GM23338 (cell line): ENCODE measurements at regions not wholly inside any gene's neighbourhood (a gene's known extent, or its start where the extent isn't known, plus 50 kb on each side); places are given as distances from the start of the nearest gene placed in this dataset.

Experiments used
- ATAC-seq: fragments of 200-7000 bp; cut with Tn5 transposase; 3 replicates; pipeline ENCODE4 v1.9.1; 2020
- DNase-seq: peaks from one replicate; pipeline ENCODE4 v3.0.0-alpha.2; 2015; ENCODE audit warnings: low spot score
- H2AFZ ChIP-seq: fragments of 200-600 bp; sonication (generic); 2 replicates; pipeline ENCODE4 v1.8.0; 2016; ENCODE audit warnings: antibody characterized with exemption, mild to moderate bottlenecking, moderate library complexity
- H3F3A ChIP-seq: fragments of 200-600 bp; sonication (generic); replicated peaks from 2 replicates; pipeline ENCODE4 v1.8.0; 2017; ENCODE audit warnings: antibody characterized with exemption, mixed run types, low read depth
- H3K27ac ChIP-seq: fragments of 200-600 bp; sonication (generic); 2 replicates; pipeline ENCODE4 v1.6.1; 2016; ENCODE audit warnings: low read depth
- H3K27me3 ChIP-seq: fragments of 200-600 bp; sonication (generic); 2 replicates; pipeline ENCODE4 v1.8.0; 2016; ENCODE audit warnings: mild to moderate bottlenecking, mixed run types, moderate library complexity; ENCODE audit not compliant: insufficient read depth
- H3K36me3 ChIP-seq: fragments of 200-600 bp; sonication (generic); 2 replicates; pipeline ENCODE4 v1.8.0; 2016; ENCODE audit warnings: mild to moderate bottlenecking; ENCODE audit not compliant: insufficient read depth
- H3K4me1 ChIP-seq: fragments of 200-600 bp; sonication (generic); 2 replicates; pipeline ENCODE4 v1.8.0; 2016; ENCODE audit warnings: mild to moderate bottlenecking, moderate library complexity; ENCODE audit not compliant: insufficient read depth
- H3K4me2 ChIP-seq: fragments of 200-600 bp; sonication (generic); 2 replicates; pipeline ENCODE4 v1.7.1; 2017; ENCODE audit warnings: mixed run types
- H3K4me3 ChIP-seq: fragments of 200-600 bp; sonication (generic); 2 replicates; pipeline ENCODE4 v1.6.1; 2016; ENCODE audit warnings: mixed run types
- H3K79me2 ChIP-seq: fragments of 200-600 bp; sonication (generic); replicated peaks from 2 replicates; pipeline ENCODE4 v1.8.0; 2017; ENCODE audit warnings: mild to moderate bottlenecking; ENCODE audit not compliant: insufficient read depth
- H3K9me2 ChIP-seq: fragments of 200-600 bp; sonication (generic); 2 replicates; pipeline ENCODE4 v1.8.0; 2017; ENCODE audit not compliant: insufficient read depth
- H4K20me1 ChIP-seq: fragments of 200-600 bp; sonication (generic); replicated peaks from 2 replicates; pipeline ENCODE4 v1.8.0; 2017; ENCODE audit warnings: mild to moderate bottlenecking; ENCODE audit not compliant: insufficient read depth
- H3K27ac Mint-ChIP-seq: 2 replicates; pipeline ENCODE4 v1.8.0; 2020; ENCODE audit warnings: inconsistent platforms, mild to moderate bottlenecking, moderate library complexity, mixed read lengths
- H3K27me3 Mint-ChIP-seq: 3 replicates; pipeline ENCODE4 v1.8.0; 2022; ENCODE audit warnings: low read depth, mild to moderate bottlenecking, moderate library complexity, mixed read lengths, inconsistent platforms; ENCODE audit not compliant: insufficient read depth, poor library complexity
- H3K36me3 Mint-ChIP-seq: 3 replicates; pipeline ENCODE4 v1.8.0; 2021; ENCODE audit warnings: low read depth, mild to moderate bottlenecking, inconsistent platforms, moderate library complexity, mixed read lengths
- H3K4me1 Mint-ChIP-seq: 3 replicates; pipeline ENCODE4 v1.8.0; 2020; ENCODE audit warnings: mild to moderate bottlenecking, inconsistent platforms, mixed read lengths
- H3K4me3 Mint-ChIP-seq: 3 replicates; pipeline ENCODE4 v1.8.0; 2021; ENCODE audit warnings: moderate library complexity, mild to moderate bottlenecking, inconsistent platforms, mixed read lengths
- H3K9me3 Mint-ChIP-seq: 3 replicates; pipeline ENCODE4 v1.8.0; 2020; ENCODE audit warnings: moderate library complexity, mild to moderate bottlenecking, inconsistent platforms, mixed read lengths
- CREB1 ChIP-seq: fragments of 250-450 bp; sonication (Bioruptor Pico); IDR thresholded peaks from 2 replicates; pipeline ENCODE4 v1.5.0; 2020; ENCODE audit warnings: low read depth, mild to moderate bottlenecking, moderate library complexity
- EZH2phosphoT487 ChIP-seq: fragments of 200-600 bp; sonication (generic); IDR thresholded peaks from one replicate; pipeline ENCODE4 v1.8.1; 2018; ENCODE audit warnings: antibody characterized with exemption; ENCODE audit not compliant: unreplicated experiment
- JUNB ChIP-seq: IDR thresholded peaks from one replicate; pipeline ENCODE4 v1.6.1; 2016; ENCODE audit warnings: antibody characterized with exemption; ENCODE audit not compliant: unreplicated experiment
- NANOG ChIP-seq: IDR thresholded peaks from 2 replicates; pipeline ENCODE4 v1.6.1; 2016; ENCODE audit warnings: antibody characterized with exemption, borderline replicate concordance
- POLR2AphosphoS5 ChIP-seq: IDR thresholded peaks from 2 replicates; pipeline ENCODE4 v1.6.1; 2016; ENCODE audit warnings: antibody characterized with exemption, low read depth
- STAT1 ChIP-seq: IDR thresholded peaks from one replicate; pipeline ENCODE4 v1.6.1; 2016; ENCODE audit warnings: antibody characterized with exemption; ENCODE audit not compliant: unreplicated experiment
- ZNF114 ChIP-seq: fragments of 250-450 bp; sonication (Bioruptor Pico); IDR thresholded peaks from 2 replicates; pipeline ENCODE4 v1.5.0; 2020; ENCODE audit warnings: mild to moderate bottlenecking, moderate library complexity
- ZNF331 ChIP-seq: fragments of 250-450 bp; sonication (Bioruptor Pico); IDR thresholded peaks from 2 replicates; pipeline ENCODE4 v1.5.0; 2020; ENCODE audit warnings: low read depth, mild to moderate bottlenecking, moderate library complexity
- TF ChIP-seq, protein P1 (sequence below): IDR thresholded peaks from one replicate; pipeline ENCODE4 v1.6.1; 2018; ENCODE audit warnings: antibody characterized with exemption; ENCODE audit not compliant: unreplicated experiment
- TF ChIP-seq, protein P2 (sequence below): IDR thresholded peaks from 2 replicates; pipeline ENCODE4 v1.6.1; 2016; ENCODE audit warnings: antibody characterized with exemption
- TF ChIP-seq, protein P3 (sequence below): fragments of 250-450 bp; sonication (Bioruptor Pico); IDR thresholded peaks from 2 replicates; pipeline ENCODE4 v1.5.0; 2020; ENCODE audit warnings: mild to moderate bottlenecking, moderate library complexity

DNA sequence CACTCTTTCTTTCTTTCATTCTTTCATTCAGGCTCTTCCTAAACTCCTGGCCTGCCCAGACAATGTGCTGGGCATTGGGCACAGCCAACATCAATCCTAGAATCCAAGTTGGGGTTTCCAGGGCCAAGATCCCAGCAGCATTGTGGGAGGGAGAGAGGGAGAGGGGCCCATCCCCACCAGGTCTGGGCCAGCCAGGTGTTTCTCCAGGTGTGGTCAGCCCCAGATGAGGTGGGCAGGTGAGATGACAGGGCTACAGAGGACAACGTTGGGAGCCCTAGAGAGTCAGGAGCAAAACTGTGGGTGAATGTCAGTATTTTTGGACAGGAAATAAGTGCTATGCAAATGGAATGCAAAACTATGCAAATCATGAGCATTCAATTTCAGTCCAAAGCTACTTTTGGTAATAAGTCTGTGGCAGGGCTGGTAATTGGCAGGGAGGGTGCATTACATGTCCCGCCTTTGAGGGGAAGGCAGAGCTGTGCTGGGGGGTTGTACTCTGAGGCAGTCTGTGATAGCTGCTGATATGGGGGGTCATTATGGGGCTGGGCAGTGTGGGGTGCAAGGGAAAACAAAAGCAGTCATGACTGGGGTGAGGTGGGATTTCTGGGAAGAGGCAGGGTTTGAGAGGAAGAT lies 139.9 kb upstream of the IGSF21 start:
- Mint-ChIP-seq H3K4me3 (no peak overlapping the region), H3K27ac (no peak overlapping the region), H3K9me3 (no peaks in the 10 kb centered on the region), H3K4me1 (peaks cover 7% of the 10 kb centered on the region), H3K27me3 (peaks cover 6% of the 10 kb centered on the region), H3K36me3 (no peaks in the 10 kb centered on the region)
- ATAC-seq (no peak), DNase-seq (no peak)
- Histone ChIP-seq H4K20me1 (no peaks in the 10 kb centered on the region), H3K4me3 (no peak overlapping the region), H3K79me2 (no peaks in the 10 kb centered on the region), H3F3A (no peaks in the 10 kb centered on the region), H3K4me1 (no peaks in the 10 kb centered on the region), H3K9me2 (0 out of 2 replicates have a peak, but pooled peaks cover 5% of the 10 kb centered on the region), H3K27me3 (no peaks in the 10 kb centered on the region), H3K27ac (no peak overlapping the region), H3K36me3 (no peaks in the 10 kb centered on the region), H2AFZ (no peak overlapping the region), H3K4me2 (no peak overlapping the region)
- no peak for TF ChIP-seq ZNF331 (CRISPR knock-in tag)

DNA sequence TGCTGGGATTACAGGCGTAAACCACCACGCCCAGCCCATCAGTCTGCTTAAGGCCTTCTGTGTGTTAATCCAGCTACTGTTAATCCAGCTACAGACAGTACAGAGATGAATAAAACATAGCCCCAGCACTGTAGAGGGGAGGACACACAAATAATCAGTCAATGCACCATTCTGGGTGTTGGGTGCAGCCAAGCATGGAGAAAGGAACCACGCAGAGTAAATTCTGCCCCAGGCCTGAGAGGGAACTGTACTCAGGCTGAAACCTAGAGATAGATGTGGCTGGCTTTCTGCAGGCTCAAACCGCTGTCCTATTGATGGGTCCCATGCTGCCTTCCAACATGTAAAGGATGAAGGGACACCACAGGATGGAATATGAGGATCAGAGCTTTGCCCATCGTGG lies 136.8 kb upstream of the IGSF21 start:
- Histone ChIP-seq H3K27ac (no peak overlapping the region), H3K4me1 (peaks cover 4% of the 10 kb centered on the region; the same call in 1 of the 2 replicates), H2AFZ (no peak overlapping the region), H3K4me3 (no peak overlapping the region), H3F3A (no peaks in the 10 kb centered on the region), H4K20me1 (no peaks in the 10 kb centered on the region), H3K27me3 (no peaks in the 10 kb centered on the region), H3K4me2 (no peak overlapping the region), H3K9me2 (0 out of 2 replicates have a peak, but pooled peaks cover 5% of the 10 kb centered on the region), H3K79me2 (no peaks in the 10 kb centered on the region), H3K36me3 (no peaks in the 10 kb centered on the region)
- Mint-ChIP-seq H3K4me3 (no peak overlapping the region), H3K27ac (no peak overlapping the region), H3K36me3 (no peaks in the 10 kb centered on the region; the same call in 2 of the 3 replicates), H3K4me1 (peaks cover 13% of the 10 kb centered on the region), H3K27me3 (peaks cover 8% of the 10 kb centered on the region), H3K9me3 (no peaks in the 10 kb centered on the region)
- ATAC-seq (no peak), DNase-seq (no peak)
- TF ChIP-seq JUNB (no peak), CREB1 (CRISPR knock-in tag) (no peak), POLR2AphosphoS5 (no peak), EZH2phosphoT487 (no peak), NANOG (no peak), STAT1 (no peak), ZNF114 (no peak)
- TF ChIP-seq, protein P1, sequence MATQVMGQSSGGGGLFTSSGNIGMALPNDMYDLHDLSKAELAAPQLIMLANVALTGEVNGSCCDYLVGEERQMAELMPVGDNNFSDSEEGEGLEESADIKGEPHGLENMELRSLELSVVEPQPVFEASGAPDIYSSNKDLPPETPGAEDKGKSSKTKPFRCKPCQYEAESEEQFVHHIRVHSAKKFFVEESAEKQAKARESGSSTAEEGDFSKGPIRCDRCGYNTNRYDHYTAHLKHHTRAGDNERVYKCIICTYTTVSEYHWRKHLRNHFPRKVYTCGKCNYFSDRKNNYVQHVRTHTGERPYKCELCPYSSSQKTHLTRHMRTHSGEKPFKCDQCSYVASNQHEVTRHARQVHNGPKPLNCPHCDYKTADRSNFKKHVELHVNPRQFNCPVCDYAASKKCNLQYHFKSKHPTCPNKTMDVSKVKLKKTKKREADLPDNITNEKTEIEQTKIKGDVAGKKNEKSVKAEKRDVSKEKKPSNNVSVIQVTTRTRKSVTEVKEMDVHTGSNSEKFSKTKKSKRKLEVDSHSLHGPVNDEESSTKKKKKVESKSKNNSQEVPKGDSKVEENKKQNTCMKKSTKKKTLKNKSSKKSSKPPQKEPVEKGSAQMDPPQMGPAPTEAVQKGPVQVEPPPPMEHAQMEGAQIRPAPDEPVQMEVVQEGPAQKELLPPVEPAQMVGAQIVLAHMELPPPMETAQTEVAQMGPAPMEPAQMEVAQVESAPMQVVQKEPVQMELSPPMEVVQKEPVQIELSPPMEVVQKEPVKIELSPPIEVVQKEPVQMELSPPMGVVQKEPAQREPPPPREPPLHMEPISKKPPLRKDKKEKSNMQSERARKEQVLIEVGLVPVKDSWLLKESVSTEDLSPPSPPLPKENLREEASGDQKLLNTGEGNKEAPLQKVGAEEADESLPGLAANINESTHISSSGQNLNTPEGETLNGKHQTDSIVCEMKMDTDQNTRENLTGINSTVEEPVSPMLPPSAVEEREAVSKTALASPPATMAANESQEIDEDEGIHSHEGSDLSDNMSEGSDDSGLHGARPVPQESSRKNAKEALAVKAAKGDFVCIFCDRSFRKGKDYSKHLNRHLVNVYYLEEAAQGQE: no peak
- TF ChIP-seq, protein P2, sequence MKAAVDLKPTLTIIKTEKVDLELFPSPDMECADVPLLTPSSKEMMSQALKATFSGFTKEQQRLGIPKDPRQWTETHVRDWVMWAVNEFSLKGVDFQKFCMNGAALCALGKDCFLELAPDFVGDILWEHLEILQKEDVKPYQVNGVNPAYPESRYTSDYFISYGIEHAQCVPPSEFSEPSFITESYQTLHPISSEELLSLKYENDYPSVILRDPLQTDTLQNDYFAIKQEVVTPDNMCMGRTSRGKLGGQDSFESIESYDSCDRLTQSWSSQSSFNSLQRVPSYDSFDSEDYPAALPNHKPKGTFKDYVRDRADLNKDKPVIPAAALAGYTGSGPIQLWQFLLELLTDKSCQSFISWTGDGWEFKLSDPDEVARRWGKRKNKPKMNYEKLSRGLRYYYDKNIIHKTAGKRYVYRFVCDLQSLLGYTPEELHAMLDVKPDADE: no peak
- TF ChIP-seq, protein P3, sequence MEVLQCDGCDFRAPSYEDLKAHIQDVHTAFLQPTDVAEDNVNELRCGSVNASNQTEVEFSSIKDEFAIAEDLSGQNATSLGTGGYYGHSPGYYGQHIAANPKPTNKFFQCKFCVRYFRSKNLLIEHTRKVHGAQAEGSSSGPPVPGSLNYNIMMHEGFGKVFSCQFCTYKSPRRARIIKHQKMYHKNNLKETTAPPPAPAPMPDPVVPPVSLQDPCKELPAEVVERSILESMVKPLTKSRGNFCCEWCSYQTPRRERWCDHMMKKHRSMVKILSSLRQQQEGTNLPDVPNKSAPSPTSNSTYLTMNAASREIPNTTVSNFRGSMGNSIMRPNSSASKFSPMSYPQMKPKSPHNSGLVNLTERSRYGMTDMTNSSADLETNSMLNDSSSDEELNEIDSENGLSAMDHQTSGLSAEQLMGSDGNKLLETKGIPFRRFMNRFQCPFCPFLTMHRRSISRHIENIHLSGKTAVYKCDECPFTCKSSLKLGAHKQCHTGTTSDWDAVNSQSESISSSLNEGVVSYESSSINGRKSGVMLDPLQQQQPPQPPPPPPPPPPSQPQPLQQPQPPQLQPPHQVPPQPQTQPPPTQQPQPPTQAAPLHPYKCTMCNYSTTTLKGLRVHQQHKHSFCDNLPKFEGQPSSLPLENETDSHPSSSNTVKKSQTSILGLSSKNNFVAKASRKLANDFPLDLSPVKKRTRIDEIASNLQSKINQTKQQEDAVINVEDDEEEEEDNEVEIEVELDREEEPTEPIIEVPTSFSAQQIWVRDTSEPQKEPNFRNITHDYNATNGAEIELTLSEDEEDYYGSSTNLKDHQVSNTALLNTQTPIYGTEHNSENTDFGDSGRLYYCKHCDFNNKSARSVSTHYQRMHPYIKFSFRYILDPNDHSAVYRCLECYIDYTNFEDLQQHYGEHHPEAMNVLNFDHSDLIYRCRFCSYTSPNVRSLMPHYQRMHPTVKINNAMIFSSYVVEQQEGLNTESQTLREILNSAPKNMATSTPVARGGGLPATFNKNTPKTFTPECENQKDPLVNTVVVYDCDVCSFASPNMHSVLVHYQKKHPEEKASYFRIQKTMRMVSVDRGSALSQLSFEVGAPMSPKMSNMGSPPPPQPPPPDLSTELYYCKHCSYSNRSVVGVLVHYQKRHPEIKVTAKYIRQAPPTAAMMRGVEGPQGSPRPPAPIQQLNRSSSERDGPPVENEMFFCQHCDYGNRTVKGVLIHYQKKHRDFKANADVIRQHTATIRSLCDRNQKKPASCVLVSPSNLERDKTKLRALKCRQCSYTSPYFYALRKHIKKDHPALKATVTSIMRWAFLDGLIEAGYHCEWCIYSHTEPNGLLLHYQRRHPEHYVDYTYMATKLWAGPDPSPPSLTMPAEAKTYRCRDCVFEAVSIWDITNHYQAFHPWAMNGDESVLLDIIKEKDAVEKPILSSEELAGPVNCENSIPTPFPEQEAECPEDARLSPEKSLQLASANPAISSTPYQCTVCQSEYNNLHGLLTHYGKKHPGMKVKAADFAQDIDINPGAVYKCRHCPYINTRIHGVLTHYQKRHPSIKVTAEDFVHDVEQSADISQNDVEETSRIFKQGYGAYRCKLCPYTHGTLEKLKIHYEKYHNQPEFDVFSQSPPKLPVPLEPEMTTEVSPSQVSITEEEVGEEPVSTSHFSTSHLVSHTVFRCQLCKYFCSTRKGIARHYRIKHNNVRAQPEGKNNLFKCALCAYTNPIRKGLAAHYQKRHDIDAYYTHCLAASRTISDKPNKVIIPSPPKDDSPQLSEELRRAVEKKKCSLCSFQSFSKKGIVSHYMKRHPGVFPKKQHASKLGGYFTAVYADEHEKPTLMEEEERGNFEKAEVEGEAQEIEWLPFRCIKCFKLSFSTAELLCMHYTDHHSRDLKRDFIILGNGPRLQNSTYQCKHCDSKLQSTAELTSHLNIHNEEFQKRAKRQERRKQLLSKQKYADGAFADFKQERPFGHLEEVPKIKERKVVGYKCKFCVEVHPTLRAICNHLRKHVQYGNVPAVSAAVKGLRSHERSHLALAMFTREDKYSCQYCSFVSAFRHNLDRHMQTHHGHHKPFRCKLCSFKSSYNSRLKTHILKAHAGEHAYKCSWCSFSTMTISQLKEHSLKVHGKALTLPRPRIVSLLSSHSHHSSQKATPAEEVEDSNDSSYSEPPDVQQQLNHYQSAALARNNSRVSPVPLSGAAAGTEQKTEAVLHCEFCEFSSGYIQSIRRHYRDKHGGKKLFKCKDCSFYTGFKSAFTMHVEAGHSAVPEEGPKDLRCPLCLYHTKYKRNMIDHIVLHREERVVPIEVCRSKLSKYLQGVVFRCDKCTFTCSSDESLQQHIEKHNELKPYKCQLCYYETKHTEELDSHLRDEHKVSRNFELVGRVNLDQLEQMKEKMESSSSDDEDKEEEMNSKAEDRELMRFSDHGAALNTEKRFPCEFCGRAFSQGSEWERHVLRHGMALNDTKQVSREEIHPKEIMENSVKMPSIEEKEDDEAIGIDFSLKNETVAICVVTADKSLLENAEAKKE (CRISPR knock-in tag): no peak
